Erythroblast (primary cell): ENCODE measurements at regions not wholly inside any gene's neighbourhood (a gene's known extent, or its start where the extent isn't known, plus 50 kb on each side); places are given as distances from the start of the nearest gene placed in this dataset.

Experiments used
- GATA1 ChIP-seq: IDR thresholded peaks from 2 replicates; pipeline ENCODE4 v1.6.1; 2011; ENCODE audit warnings: low read depth, mild to moderate bottlenecking, control low read depth, low read length, moderate library complexity
- POLR2A ChIP-seq: IDR thresholded peaks from 2 replicates; pipeline ENCODE4 v1.6.1; 2011; ENCODE audit warnings: mild to moderate bottlenecking, low read length

- no peak for TF ChIP-seq POLR2A
- no peak for TF ChIP-seq GATA1
These were observed 173.7 kb downstream of the MN1 start for GRCh38 chr22:27627901-27628300.
